Endodermal cell (in vitro differentiated cells): ENCODE measurements at regions not wholly inside any gene's neighbourhood (a gene's known extent, or its start where the extent isn't known, plus 50 kb on each side); places are given as distances from the start of the nearest gene placed in this dataset.

Experiments
- DNase-seq: peaks from one replicate; pipeline ENCODE4 v3.0.0-alpha.2; 2017
- H3K27ac ChIP-seq: 2 replicates; pipeline ENCODE4 v1.5.1; 2013; ENCODE audit warnings: mild to moderate bottlenecking, low read depth, low read length, moderate library complexity
- H3K27me3 ChIP-seq: 2 replicates; pipeline ENCODE4 v1.6.1; 2013; ENCODE audit warnings: mild to moderate bottlenecking, low read length, moderate library complexity; ENCODE audit not compliant: insufficient read depth, control insufficient read depth, poor library complexity, severe bottlenecking
- H3K36me3 ChIP-seq: 2 replicates; pipeline ENCODE4 v1.7.0; 2013; ENCODE audit warnings: mild to moderate bottlenecking, low read length, moderate library complexity; ENCODE audit not compliant: control insufficient read depth, insufficient read depth
- H3K4me1 ChIP-seq: one replicate; pipeline ENCODE4 v1.7.0; 2013; ENCODE audit warnings: low read length; ENCODE audit not compliant: control insufficient read depth, insufficient read depth
- H3K4me3 ChIP-seq: 2 replicates; pipeline ENCODE4 v1.5.1; 2013; ENCODE audit warnings: mild to moderate bottlenecking, low read length, moderate library complexity
- H3K9ac ChIP-seq: 2 replicates; pipeline ENCODE4 v1.6.1; 2013; ENCODE audit warnings: mild to moderate bottlenecking, low read length, moderate library complexity; ENCODE audit not compliant: poor library complexity, severe bottlenecking; ENCODE audit errors: extremely low read depth
- H3K9me3 ChIP-seq: 2 replicates; pipeline ENCODE4 v1.6.1; 2013; ENCODE audit warnings: mild to moderate bottlenecking, low read length, moderate library complexity; ENCODE audit not compliant: control insufficient read depth
- H3K27ac Mint-ChIP-seq: 2 replicates; pipeline ENCODE4 v1.8.0; 2020; ENCODE audit warnings: mixed read lengths
- H3K27me3 Mint-ChIP-seq: 2 replicates; pipeline ENCODE4 v1.8.0; 2021; ENCODE audit warnings: mild to moderate bottlenecking, mixed read lengths; ENCODE audit not compliant: insufficient read depth
- H3K36me3 Mint-ChIP-seq: 2 replicates; pipeline ENCODE4 v1.8.0; 2020; ENCODE audit warnings: low read depth, mixed read lengths
- H3K4me1 Mint-ChIP-seq: 2 replicates; pipeline ENCODE4 v1.8.0; 2020; ENCODE audit warnings: mixed read lengths
- H3K4me3 Mint-ChIP-seq: 2 replicates; pipeline ENCODE4 v1.8.0; 2020; ENCODE audit warnings: mild to moderate bottlenecking, moderate library complexity, mixed read lengths
- H3K9me3 Mint-ChIP-seq: 2 replicates; pipeline ENCODE4 v1.8.0; 2020; ENCODE audit warnings: mild to moderate bottlenecking, mixed read lengths
- CTCF ChIP-seq: fragments of 200-600 bp; sonication (generic); conservative IDR thresholded peaks from 2 replicates; pipeline ENCODE4 v1.5.0; 2021; ENCODE audit warnings: antibody characterized with exemption, mild to moderate bottlenecking
- WGBS, 2 experiments: methylation state at CpG; one replicate each; pipeline versions ENCODE4 v1.1.5 to v1.1.7; 2013; ENCODE audit warnings: missing lambda C conversion rate in 2 of 2, mixed read lengths in 1 of 2; ENCODE audit not compliant: insufficient coverage in 1 of 2, insufficient read length in 1 of 2; 5-methylcytosine and 5-hydroxymethylcytosine counted together

GRCh38 chr2:168380500-168380899 is 75.6 kb upstream of the CERS6 start:
- peaks cover 17% of the 10 kb centered on the region for H3K4me1 Mint-ChIP-seq
- H3K9ac ChIP-seq: no peak overlapping the region
- H3K36me3 Mint-ChIP-seq: peaks cover under 1% of the 10 kb centered on the region
- H3K9me3 ChIP-seq: peaks cover 21% of the 10 kb centered on the region
- peaks cover 31% of the 10 kb centered on the region for H3K9me3 Mint-ChIP-seq
- peaks cover 7% of the 10 kb centered on the region for H3K27me3 ChIP-seq
- no peak for TF ChIP-seq CTCF
- H3K27me3 Mint-ChIP-seq: peaks cover 22% of the 10 kb centered on the region
- H3K27ac Mint-ChIP-seq: no peak overlapping the region
- no peaks in the 10 kb centered on the region for H3K4me1 ChIP-seq
- DNase-seq: no peak
- no peak overlapping the region for H3K4me3 ChIP-seq
- no peak overlapping the region for H3K4me3 Mint-ChIP-seq
- no peak overlapping the region for H3K27ac ChIP-seq
- H3K36me3 ChIP-seq: no peaks in the 10 kb centered on the region
- WGBS, 2 experiments: 94% methylated on average over 3 of the region's 3 CpGs; no CpG with 5 or more reads in 1 of the 2 experiments

GRCh38 chr2:168392024-168392423 is 64.0 kb upstream of the CERS6 start:
- Mint-ChIP-seq H3K4me3 (no peak overlapping the region), H3K4me1 (no peaks in the 10 kb centered on the region), H3K27ac (no peak overlapping the region), H3K27me3 (peaks cover 24% of the 10 kb centered on the region), H3K36me3 (no peaks in the 10 kb centered on the region), H3K9me3 (peaks cover 7% of the 10 kb centered on the region)
- H3K4me1 ChIP-seq: no peaks in the 10 kb centered on the region
- TF ChIP-seq CTCF: no peak
- WGBS, 2 experiments: 83 to 85% methylated on average over 1 to 2 of the region's 2 CpGs
- H3K9ac ChIP-seq: no peak overlapping the region
- H3K4me3 ChIP-seq: no peak overlapping the region
- H3K9me3 ChIP-seq: peaks cover 5% of the 10 kb centered on the region
- DNase-seq: no peak
- no peaks in the 10 kb centered on the region for H3K27me3 ChIP-seq
- no peaks in the 10 kb centered on the region for H3K36me3 ChIP-seq
- H3K27ac ChIP-seq: no peak overlapping the region

- peaks cover 16% of the 10 kb centered on the region for H3K27me3 Mint-ChIP-seq
- 98 to 100% methylated on average over 4 of the region's 4 CpGs for WGBS, 2 experiments
- no peaks in the 10 kb centered on the region for H3K4me1 Mint-ChIP-seq
- Histone ChIP-seq H3K9me3 (no peaks in the 10 kb centered on the region), H3K36me3 (no peaks in the 10 kb centered on the region), H3K27ac (no peak overlapping the region), H3K9ac (no peak overlapping the region), H3K27me3 (no peaks in the 10 kb centered on the region), H3K4me1 (no peaks in the 10 kb centered on the region), H3K4me3 (no peak overlapping the region)
- no peaks in the 10 kb centered on the region for H3K9me3 Mint-ChIP-seq
- H3K27ac Mint-ChIP-seq: no peak overlapping the region
- no peak for DNase-seq
- H3K36me3 Mint-ChIP-seq: no peaks in the 10 kb centered on the region
- no peak for TF ChIP-seq CTCF
- H3K4me3 Mint-ChIP-seq: no peak overlapping the region
Observed at GRCh38 chr2:168392797-168393196, 63.3 kb upstream of the CERS6 start.
